HEK293 (cell line): ENCODE measurements at regions not wholly inside any gene's neighbourhood (a gene's known extent, or its start where the extent isn't known, plus 50 kb on each side); places are given as distances from the start of the nearest gene placed in this dataset.

ENCODE experiments used
- CTCF ChIA-PET: fragments of 350-600 bp; formaldehyde crosslinking; extraction: SDS; loops from one replicate; lab custom pipeline; 2021; ENCODE audit warnings: antibody characterized with exemption; lab: Yijun Ruan, JAX
- POLR2A ChIA-PET: fragments of 300-600 bp; formaldehyde crosslinking; extraction: SDS; loops from one replicate; lab custom pipeline; 2020; ENCODE audit warnings: antibody characterized with exemption, inconsistent platforms; lab: Yijun Ruan, JAX
- H3K27ac ChIP-seq: fragments of 200-500 bp; sonication (Bioruptor generic); 2 replicates; pipeline ENCODE4 v1.5.1; 2014; ENCODE audit warnings: low read depth, low read length, control low read depth, inconsistent platforms; ENCODE audit errors: extremely low read depth
- H3K36me3 ChIP-seq, 2 experiments: fragments of 200-500 bp in 1 of 2; sonication (Bioruptor generic) in 1 of 2; 1 replicate in 1 of 2; 2 replicates in 1 of 2; pipeline ENCODE4 v1.5.1; 2014 to 2017; ENCODE audit warnings: inconsistent platforms in 2 of 2, low read length in 2 of 2; ENCODE audit not compliant: control insufficient read depth in 2 of 2, insufficient read depth in 1 of 2
- H3K4me1 ChIP-seq: fragments of 200-500 bp; sonication (Bioruptor generic); 2 replicates; pipeline ENCODE4 v1.5.1; 2014; ENCODE audit warnings: mild to moderate bottlenecking, low read length, inconsistent platforms; ENCODE audit not compliant: control insufficient read depth, insufficient read depth
- H3K4me3 ChIP-seq: 2 replicates; pipeline ENCODE4 v1.5.1; 2011; ENCODE audit warnings: low read depth, mild to moderate bottlenecking, control low read depth, low read length, moderate library complexity
- H3K9me3 ChIP-seq: fragments of 200-500 bp; sonication (Bioruptor generic); 2 replicates; pipeline ENCODE4 v1.5.1; 2014; ENCODE audit warnings: low read depth, low read length, inconsistent platforms; ENCODE audit not compliant: control insufficient read depth, insufficient read depth
- ATF2 ChIP-seq: fragments of 450-650 bp; formaldehyde crosslinking; IDR thresholded peaks from 2 replicates; pipeline ENCODE4 v1.5.1; 2016; ENCODE audit warnings: missing biosample characterization, missing genetic modification characterization, low read depth
- FEZF1 ChIP-seq: fragments of 450-650 bp; formaldehyde crosslinking; IDR thresholded peaks from 2 replicates; pipeline ENCODE4 v1.5.1; 2016; ENCODE audit warnings: missing biosample characterization, missing genetic modification characterization
- GLIS1 ChIP-seq: fragments of 450-650 bp; formaldehyde crosslinking; IDR thresholded peaks from 2 replicates; pipeline ENCODE4 v1.5.1; 2016; ENCODE audit warnings: missing biosample characterization, missing genetic modification characterization
- GLIS2 ChIP-seq: fragments of 450-650 bp; formaldehyde crosslinking; IDR thresholded peaks from 2 replicates; pipeline ENCODE4 v1.5.1; 2016; ENCODE audit warnings: missing biosample characterization, missing genetic modification characterization
- HOXC10 ChIP-seq: sonication (generic); formaldehyde crosslinking; IDR thresholded peaks from 2 replicates; pipeline ENCODE4 v1.8.1; 2023; ENCODE audit warnings: mild to moderate bottlenecking, missing genetic modification reagents
- MYNN ChIP-seq: fragments of 450-650 bp; formaldehyde crosslinking; IDR thresholded peaks from 2 replicates; pipeline ENCODE4 v1.5.1; 2016; ENCODE audit warnings: missing biosample characterization, missing genetic modification characterization, borderline replicate concordance
- PRDM4 ChIP-seq: fragments of 450-650 bp; formaldehyde crosslinking; IDR thresholded peaks from 2 replicates; pipeline ENCODE4 v1.5.1; 2017; ENCODE audit warnings: missing biosample characterization, missing genetic modification characterization
- TRIM28 ChIP-seq: IDR thresholded peaks from 2 replicates; pipeline ENCODE4 v1.6.1; 2011; ENCODE audit warnings: low read length, control low read depth, borderline replicate concordance
- YY2 ChIP-seq: fragments of 450-650 bp; formaldehyde crosslinking; IDR thresholded peaks from 2 replicates; pipeline ENCODE4 v1.5.1; 2016; ENCODE audit warnings: missing biosample characterization, missing genetic modification characterization
- ZNF155 ChIP-seq: fragments of 450-650 bp; formaldehyde crosslinking; IDR thresholded peaks from 2 replicates; pipeline ENCODE4 v1.5.1; 2016; ENCODE audit warnings: missing biosample characterization, missing genetic modification characterization
- ZNF175 ChIP-seq: fragments of 450-650 bp; formaldehyde crosslinking; IDR thresholded peaks from 2 replicates; pipeline ENCODE4 v1.5.1; 2016; ENCODE audit warnings: missing biosample characterization, missing genetic modification characterization
- ZNF2 ChIP-seq: fragments of 450-650 bp; formaldehyde crosslinking; IDR thresholded peaks from 2 replicates; pipeline ENCODE4 v1.5.1; 2016; ENCODE audit warnings: missing biosample characterization, missing genetic modification characterization
- ZNF202 ChIP-seq: fragments of 450-650 bp; formaldehyde crosslinking; IDR thresholded peaks from 2 replicates; pipeline ENCODE4 v1.5.1; 2016; ENCODE audit warnings: missing biosample characterization, missing genetic modification characterization, borderline replicate concordance
- ZNF221 ChIP-seq: fragments of 450-650 bp; formaldehyde crosslinking; IDR thresholded peaks from 2 replicates; pipeline ENCODE4 v1.5.1; 2017; ENCODE audit warnings: missing biosample characterization, missing genetic modification characterization, borderline replicate concordance
- ZNF350 ChIP-seq: fragments of 450-650 bp; formaldehyde crosslinking; IDR thresholded peaks from 2 replicates; pipeline ENCODE4 v1.5.0; 2017; ENCODE audit warnings: missing biosample characterization, mild to moderate bottlenecking, missing genetic modification characterization
- ZNF354C ChIP-seq: fragments of 450-650 bp; formaldehyde crosslinking; IDR thresholded peaks from 2 replicates; pipeline ENCODE4 v1.5.1; 2016; ENCODE audit warnings: missing biosample characterization, missing genetic modification characterization, low read depth, borderline replicate concordance
- ZNF510 ChIP-seq: fragments of 450-650 bp; formaldehyde crosslinking; IDR thresholded peaks from 2 replicates; pipeline ENCODE4 v1.5.1; 2018; ENCODE audit warnings: mild to moderate bottlenecking, missing genetic modification characterization, missing biosample characterization; ENCODE audit not compliant: insufficient replicate concordance
- ZNF514 ChIP-seq: fragments of 450-650 bp; formaldehyde crosslinking; IDR thresholded peaks from 2 replicates; pipeline ENCODE4 v1.5.1; 2016; ENCODE audit warnings: missing biosample characterization, missing genetic modification characterization
- ZNF521 ChIP-seq: fragments of 450-650 bp; formaldehyde crosslinking; IDR thresholded peaks from 2 replicates; pipeline ENCODE4 v1.5.1; 2017; ENCODE audit warnings: missing biosample characterization, mild to moderate bottlenecking, missing genetic modification characterization
- ZNF529 ChIP-seq: fragments of 450-650 bp; formaldehyde crosslinking; IDR thresholded peaks from 2 replicates; pipeline ENCODE4 v1.5.1; 2017; ENCODE audit warnings: missing genetic modification characterization, missing biosample characterization; ENCODE audit not compliant: insufficient replicate concordance
- ZNF555 ChIP-seq: fragments of 450-650 bp; formaldehyde crosslinking; conservative IDR thresholded peaks from 2 replicates; pipeline ENCODE4 v1.5.1; 2017; ENCODE audit warnings: missing biosample characterization, mild to moderate bottlenecking, missing genetic modification characterization, inconsistent platforms
- ZNF596 ChIP-seq: fragments of 450-650 bp; IDR thresholded peaks from 2 replicates; pipeline ENCODE4 v1.5.0; 2018; ENCODE audit warnings: missing biosample characterization, mild to moderate bottlenecking, missing genetic modification characterization, moderate library complexity
- ZNF660 ChIP-seq: fragments of 450-650 bp; IDR thresholded peaks from 2 replicates; pipeline ENCODE4 v1.5.1; 2018; ENCODE audit warnings: missing biosample characterization, mild to moderate bottlenecking, missing genetic modification characterization
- ZNF701 ChIP-seq: fragments of 450-650 bp; formaldehyde crosslinking; IDR thresholded peaks from 2 replicates; pipeline ENCODE4 v1.5.1; 2016; ENCODE audit warnings: missing biosample characterization, missing genetic modification characterization
- ZNF747 ChIP-seq: fragments of 450-650 bp; formaldehyde crosslinking; IDR thresholded peaks from 2 replicates; pipeline ENCODE4 v1.5.1; 2016; ENCODE audit warnings: missing biosample characterization, missing genetic modification characterization
- ZNF76 ChIP-seq: fragments of 450-650 bp; formaldehyde crosslinking; IDR thresholded peaks from 2 replicates; pipeline ENCODE4; 2016; ENCODE audit warnings: low read depth, missing biosample characterization, missing genetic modification characterization, borderline replicate concordance
- ZNF777 ChIP-seq: fragments of 450-650 bp; formaldehyde crosslinking; IDR thresholded peaks from 2 replicates; pipeline ENCODE4 v1.5.1; 2017; ENCODE audit warnings: missing biosample characterization, missing genetic modification characterization, borderline replicate concordance
- TF ChIP-seq, protein P1 (sequence below): fragments of 450-650 bp; formaldehyde crosslinking; IDR thresholded peaks from 2 replicates; pipeline ENCODE4 v1.5.1; 2017; ENCODE audit warnings: missing biosample characterization, mild to moderate bottlenecking, missing genetic modification characterization, moderate library complexity

- TF ChIP-seq GLIS2 = no peak
- no peak for TF ChIP-seq ZNF660
- TF ChIP-seq MYNN (tag by site-specific recombination) = no peak
- TF ChIP-seq, all 188 proteins: peak for 0
Observed at GRCh38 chr17:54738496-54738895, 162.2 kb upstream of the TOM1L1 start (continued).

DNA sequence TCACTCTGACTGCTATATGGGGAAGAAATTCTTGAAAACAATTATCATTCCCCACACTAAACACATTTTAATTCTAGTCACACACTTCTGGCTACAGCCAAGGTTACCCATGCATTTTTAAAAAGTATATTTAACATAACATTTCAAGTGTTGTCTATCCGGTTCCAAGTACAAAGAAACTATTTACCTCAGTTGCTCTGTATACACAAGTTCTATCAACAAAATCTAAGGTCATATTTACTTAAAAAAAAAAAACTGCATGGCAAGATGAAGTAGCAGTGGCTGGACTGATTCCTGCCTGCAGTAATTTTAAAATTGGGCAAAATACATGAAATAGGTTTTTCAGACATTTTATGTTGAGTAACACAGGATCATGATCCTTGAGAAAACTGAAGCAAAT, 155.9 kb upstream of the TOM1L1 start:
- Histone ChIP-seq H3K4me3 (no peak overlapping the region), H3K36me3 (no peaks in the 10 kb centered on the region), H3K27ac (no peak overlapping the region), H3K9me3 (no peaks in the 10 kb centered on the region), H3K4me1 (no peaks in the 10 kb centered on the region)
- ChIA-PET POLR2A (no interaction called here), CTCF (interaction anchor here (0.7 kb wide), 1 partner anchor 1150 kb away, joined by 4 read pairs; no protein-coding TSS in a partner anchor)
- TF ChIP-seq, protein P1, sequence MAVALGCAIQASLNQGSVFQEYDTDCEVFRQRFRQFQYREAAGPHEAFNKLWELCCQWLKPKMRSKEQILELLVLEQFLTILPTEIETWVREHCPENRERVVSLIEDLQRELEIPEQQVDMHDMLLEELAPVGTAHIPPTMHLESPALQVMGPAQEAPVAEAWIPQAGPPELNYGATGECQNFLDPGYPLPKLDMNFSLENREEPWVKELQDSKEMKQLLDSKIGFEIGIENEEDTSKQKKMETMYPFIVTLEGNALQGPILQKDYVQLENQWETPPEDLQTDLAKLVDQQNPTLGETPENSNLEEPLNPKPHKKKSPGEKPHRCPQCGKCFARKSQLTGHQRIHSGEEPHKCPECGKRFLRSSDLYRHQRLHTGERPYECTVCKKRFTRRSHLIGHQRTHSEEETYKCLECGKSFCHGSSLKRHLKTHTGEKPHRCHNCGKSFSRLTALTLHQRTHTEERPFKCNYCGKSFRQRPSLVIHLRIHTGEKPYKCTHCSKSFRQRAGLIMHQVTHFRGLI (tag by site-specific recombination) = no peak
- no peak for TF ChIP-seq ATF2
- no peak for TF ChIP-seq ZNF514 (tag by site-specific recombination)
- TF ChIP-seq ZNF354C (tag by site-specific recombination) = no peak
- TF ChIP-seq ZNF555 (tag by site-specific recombination) = no peak
- no peak for TF ChIP-seq ZNF221
- TF ChIP-seq ZNF596 (tag by site-specific recombination) = no peak
- no peak for TF ChIP-seq ZNF155
- no peak for TF ChIP-seq ZNF175 (tag by site-specific recombination)
- no peak for TF ChIP-seq ZNF777 (tag by site-specific recombination)
- TF ChIP-seq HOXC10 (CRISPR knock-in tag) = no peak
- no peak for TF ChIP-seq YY2 (tag by site-specific recombination)
- TF ChIP-seq ZNF350 (tag by site-specific recombination) = no peak
- no peak for TF ChIP-seq ZNF510 (tag by site-specific recombination)
- TF ChIP-seq ZNF202 = no peak
- no peak for TF ChIP-seq FEZF1 (tag by site-specific recombination)
- no peak for TF ChIP-seq GLIS1 (tag by site-specific recombination)
- TF ChIP-seq ZNF2 (tag by site-specific recombination) = no peak

DNA sequence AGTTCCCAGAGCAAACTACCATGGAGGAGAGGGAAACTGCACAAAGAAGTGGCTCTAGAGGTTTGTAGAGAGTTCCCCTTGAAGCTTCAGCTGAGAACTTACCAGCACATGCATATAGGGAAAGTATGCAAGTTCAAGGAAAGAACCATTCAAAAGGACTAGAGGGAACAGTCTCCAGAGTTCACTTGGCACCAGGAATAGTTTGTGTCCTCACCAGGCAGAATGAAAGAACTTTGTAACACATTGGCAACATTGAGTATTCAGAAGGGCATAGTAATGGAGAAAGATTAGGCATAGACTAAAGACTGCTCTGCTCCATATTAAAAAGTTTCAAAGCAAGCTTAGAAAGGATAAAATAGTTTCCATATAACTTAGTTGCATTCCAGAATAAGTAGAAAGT, 155.4 kb upstream of the TOM1L1 start:
- ChIA-PET CTCF (interaction anchor here (0.7 kb wide), 1 partner anchor 1151 kb away, joined by 4 read pairs; no protein-coding TSS in a partner anchor), POLR2A (no interaction called here)
- Histone ChIP-seq H3K27ac (no peak overlapping the region), H3K4me1 (no peaks in the 10 kb centered on the region), H3K4me3 (no peak overlapping the region), H3K36me3 (no peaks in the 10 kb centered on the region), H3K9me3 (no peaks in the 10 kb centered on the region)
- no peak for TF ChIP-seq PRDM4 (tag by site-specific recombination)
- TF ChIP-seq ZNF529 (tag by site-specific recombination) = no peak
- no peak for TF ChIP-seq TRIM28
- no peak for TF ChIP-seq GLIS1 (tag by site-specific recombination)
- TF ChIP-seq ZNF354C (tag by site-specific recombination) = no peak
- TF ChIP-seq ZNF747 = no peak
- TF ChIP-seq ZNF521 (tag by site-specific recombination) = no peak
- TF ChIP-seq ZNF701 = no peak
- no peak for TF ChIP-seq ZNF76
